Fibroblast of skin of left quadriceps (primary cell): ENCODE measurements at regions not wholly inside any gene's neighbourhood (a gene's known extent, or its start where the extent isn't known, plus 50 kb on each side); places are given as distances from the start of the nearest gene placed in this dataset.
"Not testable (repeated sequence)": the region's sequence is repeated elsewhere in the genome, so short reads cannot be mapped to it uniquely, and the experiment has no call there.

ENCODE experiments used
- DNase-seq, 2 experiments: peaks; one replicate each; pipeline ENCODE4 v3.0.0-alpha.2; 2013; ENCODE audit warnings: low read depth in 2 of 2

DNA sequence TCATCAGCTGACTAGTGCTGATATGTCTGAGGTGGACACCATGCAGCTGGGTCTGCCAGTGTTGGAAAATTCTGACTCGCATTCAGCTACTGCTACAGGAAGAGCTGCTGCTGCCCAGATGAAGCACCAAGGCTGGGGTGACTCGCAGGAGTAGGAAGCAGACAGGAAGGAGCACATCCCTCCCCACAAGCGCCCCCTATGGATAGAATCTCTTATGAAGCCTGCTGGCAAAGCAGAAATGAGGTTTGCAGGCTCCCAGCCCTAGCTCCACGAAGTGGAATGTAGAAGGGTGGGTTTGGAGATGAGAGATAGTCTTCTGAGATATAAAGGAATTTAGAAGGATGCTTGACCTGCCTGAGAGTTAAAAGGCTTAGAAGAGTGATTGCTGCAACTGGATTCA is 443.0 kb downstream of the ACTL7B start:
- DNase-seq = no peak

DNA sequence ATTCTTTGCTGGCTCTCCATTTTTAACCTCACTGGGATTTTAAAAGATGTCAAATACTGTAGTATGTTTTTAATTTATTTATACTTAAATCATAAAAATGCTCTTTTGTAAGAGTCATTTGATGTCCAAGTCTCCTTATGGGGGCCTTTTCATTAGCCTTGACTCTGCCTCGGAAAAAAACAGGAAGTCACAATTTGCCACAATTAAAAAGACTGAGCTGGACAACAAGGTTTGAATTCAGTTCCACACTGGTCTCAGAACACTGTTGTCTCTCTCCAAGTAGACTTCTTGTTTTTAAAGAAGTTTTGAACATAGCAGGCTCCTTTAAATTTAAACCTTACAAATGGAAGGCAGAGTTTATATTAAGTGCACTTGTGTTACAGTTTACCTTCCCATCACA is 444.2 kb downstream of the ACTL7B start:
- no peak for DNase-seq

DNA sequence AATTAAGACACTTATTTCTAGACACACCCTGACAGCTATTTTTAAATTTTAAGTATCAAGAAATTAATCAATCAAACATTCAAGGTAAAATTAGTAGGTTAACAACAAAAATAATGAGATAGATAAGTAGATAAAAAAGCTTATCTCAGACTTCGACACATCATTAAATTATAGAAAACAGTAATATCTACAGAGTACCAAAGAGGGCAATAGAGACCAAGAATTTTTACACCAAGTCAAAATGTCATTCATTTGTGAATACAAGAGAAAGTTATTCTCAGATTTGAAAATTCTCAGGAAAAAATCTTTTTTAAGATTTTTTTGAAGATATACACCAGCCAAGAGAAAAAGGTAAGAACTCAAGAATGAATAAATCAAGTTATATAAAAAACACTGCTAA is 445.6 kb downstream of the ACTL7B start:
- no peak for DNase-seq

DNA sequence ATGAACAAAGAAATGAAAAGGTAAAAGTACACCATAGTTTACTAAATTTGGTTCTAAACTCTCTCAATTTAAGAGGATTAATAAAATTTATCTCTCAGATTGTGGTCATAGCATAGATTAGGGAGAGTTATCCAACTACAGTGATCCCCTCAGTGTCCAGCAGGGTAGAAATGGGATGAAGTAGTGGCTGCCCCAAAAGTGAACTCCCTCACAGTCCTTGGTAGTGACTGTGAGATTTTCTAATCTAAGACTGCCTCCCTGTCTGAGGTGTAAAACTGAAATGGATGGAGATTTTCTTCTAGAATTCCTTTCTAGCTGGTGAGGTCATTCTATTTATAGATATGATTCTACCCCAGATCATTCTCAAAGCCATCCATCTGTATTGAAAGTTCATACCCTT is 455.5 kb downstream of the ACTL7B start:
- DNase-seq = no peak

DNA sequence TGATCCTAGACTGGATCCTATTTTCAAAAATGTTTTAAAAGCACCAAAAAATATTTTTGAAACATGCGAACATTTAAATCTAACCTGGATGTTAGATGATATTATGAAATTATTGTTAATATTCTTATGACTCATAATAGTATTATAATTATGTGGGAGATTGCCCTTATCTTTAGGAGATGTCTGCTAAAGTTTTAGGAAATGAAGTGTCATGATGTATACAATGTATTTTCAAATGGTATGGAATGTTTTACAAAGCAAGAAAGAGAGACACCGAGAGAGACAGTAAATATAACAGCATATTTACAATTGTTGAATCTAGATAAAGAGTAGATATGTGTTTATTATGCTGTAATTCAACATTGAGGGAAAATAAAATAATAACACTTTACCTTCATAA is 455.9 kb downstream of the ACTL7B start:
- no peak for DNase-seq

DNA sequence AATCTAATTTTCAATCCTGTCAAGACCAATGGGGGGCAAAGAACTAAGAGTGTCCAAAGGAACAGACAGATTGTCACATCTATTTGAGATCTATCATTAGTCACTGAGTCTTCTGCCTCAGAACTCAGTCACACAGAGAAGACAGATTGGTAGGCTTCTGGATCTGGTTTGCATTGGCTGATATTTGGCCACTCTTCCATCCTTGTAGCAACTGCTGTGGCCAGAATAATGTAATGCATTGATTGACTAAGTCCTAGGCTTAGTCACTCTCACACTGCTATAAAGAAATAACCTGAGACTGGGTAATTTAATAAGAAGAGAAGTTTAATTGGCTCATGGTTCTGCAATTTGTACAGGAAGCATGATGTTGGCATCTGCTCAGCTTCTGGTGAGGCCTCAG is 458.5 kb downstream of the ACTL7B start:
- DNase-seq = no peak

DNA sequence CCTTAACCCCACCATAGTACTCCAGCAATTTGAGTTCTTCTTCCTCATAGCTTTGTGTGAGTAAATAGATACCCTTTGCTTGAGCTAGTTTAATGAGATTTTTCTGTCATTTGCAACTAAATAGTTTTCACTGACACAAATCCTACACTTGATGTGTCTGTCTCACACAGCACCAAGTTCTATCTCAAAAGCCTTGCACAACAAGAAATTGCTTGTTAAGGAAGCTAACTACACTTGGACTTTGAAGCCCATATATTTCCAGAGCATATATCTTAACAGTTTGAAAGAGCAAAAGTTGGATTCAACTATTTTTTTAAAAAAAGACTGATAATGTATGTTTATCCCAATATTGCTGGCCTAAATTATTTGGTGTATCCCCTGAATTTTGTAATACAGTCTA is 459.2 kb downstream of the ACTL7B start:
- no peak for DNase-seq

DNA sequence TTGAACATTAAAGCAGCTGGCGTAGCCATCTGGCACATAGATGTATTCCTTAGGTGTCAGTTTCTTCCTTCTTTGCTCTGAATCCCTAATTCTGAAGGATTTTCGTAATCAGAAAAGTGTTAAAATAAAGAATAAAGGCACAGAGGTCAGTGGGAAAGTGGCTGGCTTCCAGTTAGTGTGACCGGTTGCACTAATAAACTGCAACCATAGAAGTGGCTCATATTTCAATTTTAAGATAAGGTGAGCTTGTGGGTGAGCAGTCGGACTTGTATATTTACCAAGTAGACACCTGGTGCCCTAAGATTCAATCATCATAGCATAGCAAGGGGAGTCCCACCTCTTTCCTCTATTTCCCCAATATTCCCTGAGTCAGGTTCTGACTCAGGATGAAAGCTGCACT is 459.6 kb downstream of the ACTL7B start:
- no peak for DNase-seq

DNA sequence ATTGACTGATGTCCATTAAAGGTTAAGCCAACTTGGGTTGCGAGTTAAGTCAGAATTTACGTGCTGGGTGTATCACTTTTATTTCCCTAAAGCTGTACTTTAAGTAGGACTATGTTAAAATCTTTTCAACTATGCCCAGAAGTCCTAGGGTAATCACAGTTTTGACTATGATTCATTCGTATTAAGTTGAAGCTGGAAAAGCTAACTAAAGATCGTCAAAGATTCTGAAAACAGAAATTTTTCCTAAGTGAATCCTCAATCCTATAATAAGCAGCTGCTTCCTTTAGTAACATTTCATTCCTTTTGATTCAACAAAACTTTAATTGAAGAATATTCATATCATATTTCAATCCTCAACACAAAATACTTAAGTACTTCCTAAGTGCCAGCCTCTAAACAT is 460.4 kb downstream of the ACTL7B start:
- DNase-seq = no peak

DNA sequence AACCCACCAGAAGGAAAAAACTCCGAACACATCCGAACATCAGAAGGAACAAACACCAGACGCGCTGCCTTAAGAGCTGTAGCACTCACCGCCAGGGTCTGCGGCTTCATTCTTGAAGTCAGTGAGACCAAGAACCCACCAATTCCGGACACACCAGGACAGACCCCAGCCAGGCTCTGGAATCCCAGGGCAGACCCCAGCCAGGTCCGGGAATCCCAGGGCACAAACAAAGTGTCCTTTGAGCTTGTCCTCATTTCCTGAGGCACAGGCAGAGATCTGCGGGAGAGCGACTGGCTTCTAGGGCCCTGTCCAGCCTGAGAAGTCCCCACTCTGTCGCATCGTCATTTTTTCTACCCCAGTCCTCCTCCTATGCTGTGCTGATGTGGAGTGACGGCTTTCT is 461.1 kb downstream of the ACTL7B start:
- no peak for DNase-seq

DNA sequence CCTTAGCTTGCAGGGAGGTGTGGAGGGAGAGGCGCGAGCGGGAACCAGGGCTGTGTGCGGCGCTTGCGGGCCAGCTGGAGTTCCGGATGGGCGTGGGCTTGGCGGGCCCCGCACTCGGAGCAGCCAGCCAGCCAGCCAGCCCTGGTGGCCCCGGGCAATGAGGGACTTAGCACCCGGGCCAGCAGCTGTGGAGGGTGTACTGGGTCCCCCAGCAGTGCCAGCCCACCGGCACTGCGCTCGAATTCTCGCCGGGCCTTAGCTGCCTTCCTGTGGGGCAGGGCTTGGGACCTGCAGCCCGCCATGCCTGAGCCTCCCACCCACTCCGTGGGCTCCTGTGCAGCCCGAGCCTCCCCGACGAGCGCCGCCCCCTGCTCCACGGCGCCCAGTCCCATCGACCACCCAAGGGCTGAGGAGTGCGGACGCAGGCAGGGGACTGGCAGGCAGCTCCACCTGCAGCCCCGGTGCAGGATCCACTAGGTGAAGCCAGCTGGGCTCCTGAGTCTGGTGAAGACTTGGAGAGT is 462.2 kb downstream of the ACTL7B start:
- DNase-seq = not testable (repeated sequence)

DNA sequence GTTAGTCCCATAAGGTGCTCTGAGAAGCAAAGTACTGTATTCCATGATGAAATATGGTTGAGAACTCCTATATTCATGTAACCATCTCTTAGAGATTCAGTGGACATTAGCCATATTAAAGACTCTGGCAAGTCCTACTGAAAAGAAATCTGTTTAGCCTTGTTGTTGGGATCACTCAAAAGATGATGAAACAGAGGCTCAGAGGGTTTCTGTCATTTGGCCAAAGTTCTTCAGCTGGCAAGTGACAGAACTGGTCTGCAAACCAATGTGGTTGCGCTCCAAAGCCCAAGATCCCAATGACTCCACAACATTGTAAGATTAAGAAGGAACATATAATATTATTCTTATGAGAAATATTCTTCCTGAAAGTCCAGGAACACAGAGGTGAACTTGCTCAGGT is 462.9 kb downstream of the ACTL7B start:
- no peak for DNase-seq

DNA sequence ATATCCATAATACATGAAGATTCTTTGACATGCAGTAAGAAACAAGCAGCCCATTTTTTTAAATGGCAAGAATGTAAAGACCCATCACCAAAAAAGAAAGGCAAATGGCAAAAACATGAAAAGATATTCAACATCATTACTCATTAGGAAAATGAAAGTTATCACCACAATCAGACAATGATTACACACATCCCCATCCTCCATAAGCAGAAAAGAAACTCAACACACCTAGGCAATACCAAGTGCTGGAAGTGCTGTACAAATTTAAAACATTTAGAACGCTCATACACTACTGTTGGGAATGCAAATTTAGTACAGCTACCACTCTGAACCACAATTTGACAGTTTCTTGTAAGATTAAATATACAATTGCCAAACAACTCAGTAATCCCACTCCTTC is 466.7 kb downstream of the ACTL7B start:
- no peak for DNase-seq

DNA sequence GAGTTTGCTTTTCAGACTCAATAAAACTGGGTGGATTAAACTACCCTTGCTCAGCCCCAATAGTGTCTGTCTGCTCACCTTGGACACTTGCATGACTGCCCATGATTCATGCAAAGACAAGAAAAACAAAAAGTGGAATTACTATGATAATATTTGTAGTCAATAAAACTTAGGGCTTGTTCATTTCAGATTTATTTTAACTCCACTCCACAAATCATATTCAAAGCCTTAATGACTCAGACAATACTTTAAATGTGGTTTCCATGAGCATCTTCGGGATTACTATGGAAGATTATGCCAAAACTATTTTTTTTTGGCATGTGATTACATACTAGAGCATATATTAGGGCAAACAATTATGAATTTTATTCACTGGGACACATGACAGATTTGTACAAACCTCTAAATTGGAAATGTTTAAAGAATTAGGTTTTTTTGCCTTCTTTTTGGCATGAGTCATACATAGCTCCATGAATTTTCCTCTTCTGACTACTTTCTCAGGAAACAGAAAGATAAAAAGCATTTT is 468.9 kb downstream of the ACTL7B start:
- DNase-seq = peak; percentile 89 to 90

DNA sequence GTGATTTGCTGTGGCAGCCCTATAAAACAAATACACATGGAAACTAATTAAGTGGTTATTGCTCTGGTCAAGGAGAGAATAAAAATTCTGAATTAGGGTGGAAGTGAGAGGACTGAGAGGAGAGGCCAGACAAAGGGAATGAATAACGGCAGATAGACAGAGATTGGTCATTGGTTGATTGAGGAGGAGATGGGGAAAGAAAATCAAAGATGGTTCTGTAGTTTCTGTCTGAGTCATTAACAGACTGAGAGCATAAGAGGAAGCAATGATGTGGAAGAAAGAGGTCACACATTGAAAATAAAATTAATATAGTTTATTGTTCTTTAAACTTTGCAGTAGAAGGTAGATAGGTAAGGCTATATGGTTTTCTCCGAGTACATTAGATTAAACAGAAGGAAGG is 469.8 kb downstream of the ACTL7B start:
- DNase-seq = no peak

DNA sequence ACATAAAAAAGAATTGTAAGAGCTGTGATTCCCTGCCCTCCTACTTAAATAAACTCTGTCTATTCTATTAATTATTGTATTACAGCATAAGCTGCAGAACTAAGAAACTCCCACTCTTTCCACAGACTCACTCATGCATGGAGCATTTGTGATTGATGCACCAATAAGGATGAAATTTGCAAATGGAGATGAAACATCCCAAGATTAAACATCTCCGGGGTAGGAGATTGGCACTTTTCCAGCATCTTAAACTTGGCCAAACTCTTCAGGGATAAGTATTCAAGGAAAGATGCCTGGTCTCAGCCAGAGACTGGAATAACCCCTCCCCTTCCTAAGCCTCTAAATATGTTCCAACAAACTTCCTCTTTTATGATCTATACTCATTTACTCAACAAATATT is 472.0 kb downstream of the ACTL7B start:
- DNase-seq = no peak

DNA sequence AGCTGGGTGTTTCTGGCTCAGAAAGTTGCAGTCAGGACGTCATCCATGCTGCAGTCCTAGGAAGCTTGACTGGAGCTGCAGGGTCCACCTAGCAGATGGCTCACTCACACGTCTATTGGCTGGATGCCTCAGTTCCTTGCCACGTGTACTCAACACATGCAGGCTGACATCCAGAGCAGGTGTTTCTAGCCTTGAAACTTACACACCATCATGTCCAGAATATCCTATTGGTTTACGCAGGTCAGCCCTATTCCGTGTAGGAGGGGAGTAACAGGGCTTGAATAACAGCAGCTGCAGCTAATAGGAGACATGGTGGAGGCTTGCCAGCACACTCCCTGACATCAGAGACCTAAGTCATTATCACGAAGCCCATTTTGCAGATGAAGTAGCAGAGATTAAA is 473.5 kb downstream of the ACTL7B start:
- DNase-seq = no peak

DNA sequence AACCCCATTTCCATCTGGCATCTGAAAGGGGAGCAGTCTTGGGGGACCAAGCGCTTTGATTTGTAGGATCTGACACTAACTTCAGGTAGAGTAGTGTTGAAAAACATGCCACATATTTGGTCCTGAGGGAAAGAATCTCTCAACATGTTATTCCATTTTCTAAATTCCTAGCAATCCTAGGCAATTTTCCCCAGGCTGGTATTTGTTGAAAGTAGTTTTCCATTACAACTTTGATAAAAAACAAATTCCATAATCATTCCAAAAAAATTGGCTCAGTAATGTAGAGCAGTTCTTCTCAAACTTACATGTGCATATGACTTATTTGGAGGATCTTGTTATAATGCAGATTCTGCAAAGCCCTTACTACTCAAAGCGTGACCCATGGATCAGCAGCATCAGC is 477.9 kb downstream of the ACTL7B start:
- no peak for DNase-seq

DNA sequence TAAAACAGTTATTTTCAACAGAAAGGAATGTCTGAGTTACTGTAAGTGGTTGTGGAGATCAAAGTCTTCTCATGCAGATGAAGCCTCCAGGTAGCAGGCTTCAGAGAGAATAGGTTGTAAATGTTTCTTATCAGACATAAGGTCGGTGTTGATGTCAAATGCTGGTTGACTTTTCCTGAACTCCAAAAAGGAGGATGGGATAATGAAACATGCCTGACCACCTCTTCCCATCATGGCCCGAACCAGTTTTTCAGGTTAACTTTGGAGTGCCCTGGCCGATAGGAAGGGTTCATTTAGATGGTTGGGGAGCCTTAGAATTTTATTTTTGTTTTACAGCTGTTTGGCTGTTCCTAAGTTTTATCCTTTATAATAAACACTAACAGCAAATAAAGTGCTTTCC is 478.4 kb downstream of the ACTL7B start:
- DNase-seq = no peak

DNA sequence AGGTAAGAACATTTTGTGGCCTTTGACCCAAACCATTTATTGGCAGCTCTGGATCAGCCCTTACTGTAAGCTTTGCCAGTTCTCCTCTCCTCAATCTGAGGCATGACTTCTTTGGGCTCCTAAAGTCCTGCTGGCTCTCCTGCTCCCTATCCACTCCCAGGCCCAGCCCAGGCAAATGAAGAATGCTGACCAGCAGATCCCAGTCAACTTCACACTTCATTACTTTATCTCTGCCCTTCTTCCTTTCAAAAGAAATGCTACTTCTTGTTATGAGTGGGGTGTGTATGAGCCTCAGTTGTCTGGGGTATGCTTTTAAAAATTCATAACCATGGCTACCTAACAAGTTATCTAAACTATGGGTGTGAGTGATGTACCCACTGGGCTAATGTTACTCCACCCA is 479.6 kb downstream of the ACTL7B start:
- no peak for DNase-seq

DNA sequence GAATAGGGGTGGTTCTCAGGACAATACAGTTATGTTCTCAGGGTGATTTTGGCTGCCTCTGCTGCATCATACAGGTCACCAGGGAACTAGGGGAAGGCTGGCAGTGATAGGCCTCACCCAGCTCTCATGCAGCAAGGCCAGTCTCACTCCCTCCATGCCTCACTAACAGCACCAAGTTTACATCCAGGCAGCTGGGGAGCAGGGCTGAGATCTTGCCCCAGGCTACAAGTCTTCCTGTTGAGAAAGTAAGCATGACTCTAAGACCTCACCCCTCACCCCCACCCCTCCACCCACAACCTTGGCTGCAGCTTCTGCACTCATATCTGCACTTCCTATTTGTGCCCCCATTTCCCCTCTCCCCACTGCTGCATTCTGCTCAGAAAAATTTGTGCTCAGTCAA is 481.2 kb downstream of the ACTL7B start:
- no peak for DNase-seq

DNA sequence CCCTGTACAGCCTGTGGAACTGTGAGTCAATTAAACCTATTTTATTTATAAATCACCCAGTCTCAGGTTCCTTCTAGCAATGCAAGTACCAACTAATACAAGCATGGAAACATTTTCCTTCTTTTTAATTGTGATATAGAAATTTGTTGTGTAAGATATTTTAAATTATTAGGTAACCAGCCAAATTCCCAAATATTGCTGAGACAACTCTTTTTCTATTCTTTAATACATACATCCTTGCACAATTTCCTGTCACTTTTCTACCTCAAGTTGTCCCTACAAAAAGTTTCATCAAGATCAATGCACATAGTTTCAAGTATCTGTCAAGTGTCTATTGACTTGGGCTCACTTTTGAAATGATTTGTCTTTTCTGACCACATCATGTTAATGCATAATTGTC is 488.6 kb downstream of the ACTL7B start:
- DNase-seq = no peak

DNA sequence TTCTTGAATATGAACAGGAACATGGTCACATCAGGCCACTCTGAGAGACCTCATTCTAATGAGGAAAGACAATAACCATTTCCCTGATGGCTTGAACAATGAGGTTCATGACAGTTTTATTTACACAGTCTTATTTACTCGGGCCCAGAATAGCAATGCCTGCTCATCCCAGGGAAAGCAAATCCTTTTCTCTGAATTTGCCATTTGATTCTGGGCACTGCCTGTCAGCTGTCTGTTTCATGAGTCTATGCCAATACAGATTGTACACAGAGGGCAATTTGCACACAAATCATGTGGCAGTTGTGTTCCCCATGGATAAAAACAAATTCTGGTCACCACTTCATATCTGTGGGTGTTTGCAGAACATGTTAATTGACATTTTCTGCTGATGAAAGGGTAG is 492.5 kb downstream of the ACTL7B start:
- no peak for DNase-seq

DNA sequence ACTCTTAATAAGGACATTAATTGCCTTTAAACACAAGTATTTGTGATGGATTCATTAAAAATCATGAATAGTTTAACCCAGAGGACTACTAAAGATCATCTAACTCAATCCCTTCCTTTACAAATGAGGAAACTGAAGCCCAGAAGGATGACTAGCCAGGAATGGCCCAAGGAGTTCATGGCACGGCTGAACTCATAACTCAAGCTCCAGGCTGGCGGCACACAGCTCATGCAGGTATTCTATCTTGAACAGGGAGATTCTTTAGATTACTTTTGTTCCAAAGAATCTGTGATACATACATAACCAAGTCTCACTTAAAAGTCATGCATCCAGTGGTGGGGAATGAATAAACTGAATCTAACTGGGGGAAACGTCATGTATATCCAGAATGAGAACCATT is 495.5 kb downstream of the ACTL7B start:
- no peak for DNase-seq

DNA sequence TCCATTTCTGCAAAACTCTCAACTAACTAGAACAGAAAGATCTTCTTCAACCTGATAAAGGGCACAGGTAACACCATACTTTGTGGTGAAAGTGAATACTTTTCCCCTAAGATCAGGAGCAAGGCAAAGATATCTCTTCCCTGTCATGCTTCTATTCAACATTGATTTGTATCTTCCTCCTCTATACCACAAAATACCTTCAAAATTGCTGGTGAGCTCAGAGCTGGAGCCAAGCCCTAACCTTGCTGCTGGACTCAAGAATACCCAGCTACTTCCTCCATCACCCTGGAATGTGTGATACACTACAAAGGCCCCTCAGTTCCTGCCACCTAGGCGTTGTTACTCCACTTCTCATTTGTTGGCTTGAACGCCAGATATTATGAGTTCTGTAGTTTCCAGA is 499.0 kb downstream of the ACTL7B start:
- DNase-seq = no peak
